ENCODE measurements at regions not wholly inside any gene's neighbourhood (a gene's known extent, or its start where the extent isn't known, plus 50 kb on each side); places are given as distances from the start of the nearest gene placed in this dataset.

- Mint-ChIP-seq H3K27me3 (no peaks in the 10 kb centered on the region), H3K27ac (no peak overlapping the region), H3K4me1 (ENCODE audit: unreplicated experiment) (no peaks in the 10 kb centered on the region), H3K4me3 (no peak overlapping the region), H3K36me3 (no peaks in the 10 kb centered on the region), H3K9me3 (no peaks in the 10 kb centered on the region)
- DNase-seq (ENCODE audit: extremely low spot score, unreplicated experiment): no peak
- TF ChIP-seq, protein P1, sequence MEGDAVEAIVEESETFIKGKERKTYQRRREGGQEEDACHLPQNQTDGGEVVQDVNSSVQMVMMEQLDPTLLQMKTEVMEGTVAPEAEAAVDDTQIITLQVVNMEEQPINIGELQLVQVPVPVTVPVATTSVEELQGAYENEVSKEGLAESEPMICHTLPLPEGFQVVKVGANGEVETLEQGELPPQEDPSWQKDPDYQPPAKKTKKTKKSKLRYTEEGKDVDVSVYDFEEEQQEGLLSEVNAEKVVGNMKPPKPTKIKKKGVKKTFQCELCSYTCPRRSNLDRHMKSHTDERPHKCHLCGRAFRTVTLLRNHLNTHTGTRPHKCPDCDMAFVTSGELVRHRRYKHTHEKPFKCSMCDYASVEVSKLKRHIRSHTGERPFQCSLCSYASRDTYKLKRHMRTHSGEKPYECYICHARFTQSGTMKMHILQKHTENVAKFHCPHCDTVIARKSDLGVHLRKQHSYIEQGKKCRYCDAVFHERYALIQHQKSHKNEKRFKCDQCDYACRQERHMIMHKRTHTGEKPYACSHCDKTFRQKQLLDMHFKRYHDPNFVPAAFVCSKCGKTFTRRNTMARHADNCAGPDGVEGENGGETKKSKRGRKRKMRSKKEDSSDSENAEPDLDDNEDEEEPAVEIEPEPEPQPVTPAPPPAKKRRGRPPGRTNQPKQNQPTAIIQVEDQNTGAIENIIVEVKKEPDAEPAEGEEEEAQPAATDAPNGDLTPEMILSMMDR (conservative IDR thresholded peaks at IDR 0.05): no peak
Observed at GRCh38 chr3:5560199-5560598, 372.7 kb downstream of the EDEM1 start.

DNA sequence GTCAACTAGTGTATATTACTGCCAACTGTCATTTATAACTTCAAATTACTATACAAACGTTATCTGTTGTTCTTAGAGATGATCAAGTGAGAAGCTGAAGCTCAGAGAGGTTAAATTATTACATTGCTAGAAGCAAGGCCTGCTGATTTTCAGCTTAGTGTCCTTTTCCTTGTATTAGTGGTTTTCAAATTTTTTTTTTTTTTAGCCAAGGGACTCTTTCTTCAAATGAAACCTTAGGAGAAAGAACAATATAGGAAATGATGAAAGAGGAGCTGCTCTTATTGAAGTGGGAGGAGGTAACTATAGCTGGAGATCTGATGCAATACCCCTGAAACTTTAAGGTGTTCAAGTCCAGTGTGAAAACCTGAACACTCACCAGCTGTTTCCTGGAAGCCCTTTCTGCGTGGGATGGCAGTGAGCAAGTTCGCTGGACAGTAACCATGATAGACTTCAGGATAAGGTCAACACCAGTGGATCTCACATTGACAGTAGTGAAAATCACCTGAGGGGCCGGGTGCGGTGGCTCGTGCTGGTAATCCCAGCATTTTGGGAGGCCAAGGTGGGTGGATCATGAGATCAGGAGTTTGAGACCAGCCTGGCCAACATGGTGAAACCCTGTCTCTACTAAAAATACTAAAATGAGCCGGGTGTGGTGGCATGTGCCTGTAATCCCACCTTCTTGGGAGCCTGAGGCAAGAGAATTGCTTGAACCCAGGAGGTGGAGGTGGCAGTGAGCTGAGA, 376.2 kb downstream of the EDEM1 start:
- H3K27ac Mint-ChIP-seq: no peak overlapping the region
- H3K36me3 Mint-ChIP-seq: no peaks in the 10 kb centered on the region
- H3K27me3 Mint-ChIP-seq: no peaks in the 10 kb centered on the region
- H3K4me1 Mint-ChIP-seq (ENCODE audit: unreplicated experiment): no peaks in the 10 kb centered on the region
- no peak overlapping the region for H3K4me3 Mint-ChIP-seq
- TF ChIP-seq, protein P1 (conservative IDR thresholded peaks at IDR 0.05): no peak
- DNase-seq (ENCODE audit: extremely low spot score, unreplicated experiment): no peak
- H3K9me3 Mint-ChIP-seq: no peaks in the 10 kb centered on the region

DNA sequence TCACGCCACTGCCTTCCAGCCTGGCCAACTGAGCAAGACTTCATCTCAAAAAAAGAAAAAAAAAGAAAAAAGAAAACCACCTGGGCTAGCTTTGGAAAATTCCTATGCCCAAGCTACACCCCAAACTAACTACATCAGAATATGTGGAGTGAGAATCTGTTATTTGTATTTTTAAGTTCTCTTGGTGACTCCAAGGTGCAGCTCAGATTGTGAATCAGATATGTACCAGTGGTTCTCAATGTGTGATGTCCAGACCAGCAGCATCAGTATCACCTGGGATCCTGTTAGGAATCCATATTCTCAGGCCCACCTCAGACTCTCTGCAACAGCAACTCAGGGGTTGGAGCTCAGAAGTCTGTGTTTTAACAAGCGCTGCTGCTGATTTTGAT, 376.8 kb downstream of the EDEM1 start:
- H3K36me3 Mint-ChIP-seq: no peaks in the 10 kb centered on the region
- TF ChIP-seq, protein P1 (conservative IDR thresholded peaks at IDR 0.05): no peak

GRCh38 chr3:5565026-5565425, 377.5 kb downstream of the EDEM1 start:
- Mint-ChIP-seq H3K9me3 (no peaks in the 10 kb centered on the region), H3K27ac (no peak overlapping the region), H3K4me3 (no peak overlapping the region), H3K27me3 (no peaks in the 10 kb centered on the region), H3K4me1 (ENCODE audit: unreplicated experiment) (no peaks in the 10 kb centered on the region), H3K36me3 (no peaks in the 10 kb centered on the region)
- no peak for DNase-seq (ENCODE audit: extremely low spot score, unreplicated experiment)
- TF ChIP-seq, protein P1 (conservative IDR thresholded peaks at IDR 0.05): no peak

More for the DNA sequence above, 376.8 kb downstream of the EDEM1 start:
- Mint-ChIP-seq H3K27ac (no peak overlapping the region), H3K4me1 (ENCODE audit: unreplicated experiment) (no peaks in the 10 kb centered on the region), H3K9me3 (no peaks in the 10 kb centered on the region), H3K4me3 (no peak overlapping the region), H3K27me3 (no peaks in the 10 kb centered on the region)
- no peak for DNase-seq (ENCODE audit: extremely low spot score, unreplicated experiment)

DNA sequence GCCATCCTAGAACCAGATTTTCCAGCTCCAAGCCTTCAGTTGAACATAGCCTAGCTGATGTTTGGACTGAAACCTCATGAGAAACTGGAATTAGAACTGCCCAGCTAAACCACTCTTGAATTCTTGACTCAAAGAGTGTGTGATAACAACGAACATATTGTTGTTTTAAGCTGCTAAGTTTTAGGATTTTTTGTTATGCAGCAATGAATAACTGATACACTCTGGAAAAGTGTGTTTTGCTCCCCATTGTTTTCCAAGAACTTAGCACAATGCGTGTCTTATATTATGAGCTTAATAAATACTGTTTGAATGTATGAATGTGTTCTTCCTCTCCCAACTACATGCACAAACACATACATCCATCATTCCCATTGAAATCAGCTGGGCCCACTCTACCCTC, 379.6 kb downstream of the EDEM1 start:
- H3K27ac Mint-ChIP-seq: no peak overlapping the region
- H3K4me3 Mint-ChIP-seq: no peak overlapping the region
- H3K36me3 Mint-ChIP-seq: no peaks in the 10 kb centered on the region
- DNase-seq (ENCODE audit: extremely low spot score, unreplicated experiment): no peak
- H3K9me3 Mint-ChIP-seq: no peaks in the 10 kb centered on the region
- no peaks in the 10 kb centered on the region for H3K27me3 Mint-ChIP-seq
- TF ChIP-seq, protein P1 (conservative IDR thresholded peaks at IDR 0.05): no peak
- H3K4me1 Mint-ChIP-seq (ENCODE audit: unreplicated experiment): no peaks in the 10 kb centered on the region
